ENCODE measurements at regions not wholly inside any gene's neighbourhood (a gene's known extent, or its start where the extent isn't known, plus 50 kb on each side); places are given as distances from the start of the nearest gene placed in this dataset.

- Histone ChIP-seq H3K4me3 (ENCODE audit: low read depth in 1 of 2, low read length in 2 of 2) (no peak overlapping the region), H3K4me1 (ENCODE audit: control insufficient read depth in 1 of 2, insufficient read depth in 2 of 2, low read length in 2 of 2) (peaks cover 6 to 7% of the 10 kb centered on the region in 2 donors), H3K27ac (ENCODE audit: low read length) (no peak overlapping the region), H3K36me3 (ENCODE audit: control insufficient read depth in 1 of 2, insufficient read depth in 2 of 2, low read length in 2 of 2) (no peaks in the 10 kb centered on the region), H3K9me3 (ENCODE audit: control insufficient read depth in 1 of 2, low read length in 2 of 2) (no peaks in the 10 kb centered on the region), H3K27me3 (ENCODE audit: low read depth, low read length) (no peaks in the 10 kb centered on the region)
Observed at GRCh38 chr1:193680924-193681316, 494.5 kb upstream of the B3GALT2 start.

- no peaks in the 10 kb centered on the region for H3K36me3 ChIP-seq (ENCODE audit: control insufficient read depth in 1 of 2, insufficient read depth in 2 of 2, low read length in 2 of 2)
- no peaks in the 10 kb centered on the region for H3K9me3 ChIP-seq (ENCODE audit: control insufficient read depth in 1 of 2, low read length in 2 of 2)
- H3K4me3 ChIP-seq (ENCODE audit: low read depth in 1 of 2, low read length in 2 of 2): no peak overlapping the region
- no peaks in the 10 kb centered on the region for H3K27me3 ChIP-seq (ENCODE audit: low read depth, low read length)
- no peak overlapping the region for H3K27ac ChIP-seq (ENCODE audit: low read length)
- peaks cover 6 to 7% of the 10 kb centered on the region in 2 donors for H3K4me1 ChIP-seq (ENCODE audit: control insufficient read depth in 1 of 2, insufficient read depth in 2 of 2, low read length in 2 of 2)
Observed at GRCh38 chr1:193680247-193680923, 494.0 kb upstream of the B3GALT2 start.

- no peaks in the 10 kb centered on the region for H3K36me3 ChIP-seq (ENCODE audit: control insufficient read depth in 1 of 2, insufficient read depth in 2 of 2, low read length in 2 of 2)
- no peak overlapping the region for H3K27ac ChIP-seq (ENCODE audit: low read length)
- no peaks in the 10 kb centered on the region for H3K27me3 ChIP-seq (ENCODE audit: low read depth, low read length)
- peaks cover 6 to 7% of the 10 kb centered on the region in 2 donors for H3K4me1 ChIP-seq (ENCODE audit: control insufficient read depth in 1 of 2, insufficient read depth in 2 of 2, low read length in 2 of 2)
- H3K4me3 ChIP-seq (ENCODE audit: low read depth in 1 of 2, low read length in 2 of 2): no peak overlapping the region
- no peaks in the 10 kb centered on the region for H3K9me3 ChIP-seq (ENCODE audit: control insufficient read depth in 1 of 2, low read length in 2 of 2)
Observed at GRCh38 chr1:193677874-193678273, 491.5 kb upstream of the B3GALT2 start.

GRCh38 chr1:193676996-193677549, 490.7 kb upstream of the B3GALT2 start:
- Histone ChIP-seq H3K4me3 (ENCODE audit: low read depth in 1 of 2, low read length in 2 of 2) (no peak overlapping the region), H3K4me1 (ENCODE audit: control insufficient read depth in 1 of 2, insufficient read depth in 2 of 2, low read length in 2 of 2) (peaks cover 6 to 7% of the 10 kb centered on the region in 2 donors), H3K27ac (ENCODE audit: low read length) (no peak overlapping the region), H3K36me3 (ENCODE audit: control insufficient read depth in 1 of 2, insufficient read depth in 2 of 2, low read length in 2 of 2) (no peaks in the 10 kb centered on the region), H3K27me3 (ENCODE audit: low read depth, low read length) (no peaks in the 10 kb centered on the region), H3K9me3 (ENCODE audit: control insufficient read depth in 1 of 2, low read length in 2 of 2) (no peaks in the 10 kb centered on the region)

- H3K4me1 ChIP-seq (ENCODE audit: control insufficient read depth in 1 of 2, insufficient read depth in 2 of 2, low read length in 2 of 2): no peaks in the 10 kb centered on the region
Observed at GRCh38 chr1:193674292-193674944, 488.0 kb upstream of the B3GALT2 start.

GRCh38 chr1:193666485-193667083, 480.2 kb upstream of the B3GALT2 start:
- Histone ChIP-seq H3K9me3 (ENCODE audit: control insufficient read depth in 1 of 2, low read length in 2 of 2) (peaks cover 0 to 3% of the 10 kb centered on the region in 2 donors), H3K27me3 (ENCODE audit: low read depth, low read length) (no peaks in the 10 kb centered on the region), H3K36me3 (ENCODE audit: control insufficient read depth in 1 of 2, insufficient read depth in 2 of 2, low read length in 2 of 2) (no peaks in the 10 kb centered on the region), H3K4me3 (ENCODE audit: low read depth in 1 of 2, low read length in 2 of 2) (no peak overlapping the region), H3K27ac (ENCODE audit: low read length) (no peak overlapping the region), H3K4me1 (ENCODE audit: control insufficient read depth in 1 of 2, insufficient read depth in 2 of 2, low read length in 2 of 2) (no peaks in the 10 kb centered on the region)

More at GRCh38 chr1:193674292-193674944, 488.0 kb upstream of the B3GALT2 start:
- no peak overlapping the region for H3K27ac ChIP-seq (ENCODE audit: low read length)
- H3K27me3 ChIP-seq (ENCODE audit: low read depth, low read length): no peaks in the 10 kb centered on the region
- no peaks in the 10 kb centered on the region for H3K9me3 ChIP-seq (ENCODE audit: control insufficient read depth in 1 of 2, low read length in 2 of 2)
- H3K36me3 ChIP-seq (ENCODE audit: control insufficient read depth in 1 of 2, insufficient read depth in 2 of 2, low read length in 2 of 2): no peaks in the 10 kb centered on the region
- no peak overlapping the region for H3K4me3 ChIP-seq (ENCODE audit: low read depth in 1 of 2, low read length in 2 of 2)

GRCh38 chr1:193663965-193664364, 477.6 kb upstream of the B3GALT2 start:
- Histone ChIP-seq H3K9me3 (ENCODE audit: control insufficient read depth in 1 of 2, low read length in 2 of 2) (peaks cover 0 to 3% of the 10 kb centered on the region in 2 donors), H3K27ac (ENCODE audit: low read length) (no peak overlapping the region), H3K4me3 (ENCODE audit: low read depth in 1 of 2, low read length in 2 of 2) (no peak overlapping the region), H3K27me3 (ENCODE audit: low read depth, low read length) (no peaks in the 10 kb centered on the region), H3K4me1 (ENCODE audit: control insufficient read depth in 1 of 2, insufficient read depth in 2 of 2, low read length in 2 of 2) (peaks cover 0 to 5% of the 10 kb centered on the region in 2 donors), H3K36me3 (ENCODE audit: control insufficient read depth in 1 of 2, insufficient read depth in 2 of 2, low read length in 2 of 2) (no peaks in the 10 kb centered on the region)

GRCh38 chr1:193662030-193662429, 475.6 kb upstream of the B3GALT2 start:
- Histone ChIP-seq H3K36me3 (ENCODE audit: control insufficient read depth in 1 of 2, insufficient read depth in 2 of 2, low read length in 2 of 2) (no peaks in the 10 kb centered on the region), H3K9me3 (ENCODE audit: control insufficient read depth in 1 of 2, low read length in 2 of 2) (no peaks in the 10 kb centered on the region), H3K27me3 (ENCODE audit: low read depth, low read length) (no peaks in the 10 kb centered on the region), H3K27ac (ENCODE audit: low read length) (no peak overlapping the region), H3K4me1 (ENCODE audit: control insufficient read depth in 1 of 2, insufficient read depth in 2 of 2, low read length in 2 of 2) (peaks cover 0 to 14% of the 10 kb centered on the region in 2 donors), H3K4me3 (ENCODE audit: low read depth in 1 of 2, low read length in 2 of 2) (no peak overlapping the region)

GRCh38 chr1:193661385-193661784, 475.0 kb upstream of the B3GALT2 start:
- no peak overlapping the region for H3K4me3 ChIP-seq (ENCODE audit: low read depth in 1 of 2, low read length in 2 of 2)
- H3K36me3 ChIP-seq (ENCODE audit: control insufficient read depth in 1 of 2, insufficient read depth in 2 of 2, low read length in 2 of 2): no peaks in the 10 kb centered on the region
- H3K27ac ChIP-seq (ENCODE audit: low read length): no peak overlapping the region
- no peaks in the 10 kb centered on the region for H3K27me3 ChIP-seq (ENCODE audit: low read depth, low read length)
- H3K4me1 ChIP-seq (ENCODE audit: control insufficient read depth in 1 of 2, insufficient read depth in 2 of 2, low read length in 2 of 2): peaks cover 0 to 14% of the 10 kb centered on the region in 2 donors
- H3K9me3 ChIP-seq (ENCODE audit: control insufficient read depth in 1 of 2, low read length in 2 of 2): no peaks in the 10 kb centered on the region

GRCh38 chr1:193660428-193660827, 474.0 kb upstream of the B3GALT2 start:
- H3K27ac ChIP-seq (ENCODE audit: low read length): no peak overlapping the region
- H3K36me3 ChIP-seq (ENCODE audit: control insufficient read depth in 1 of 2, insufficient read depth in 2 of 2, low read length in 2 of 2): no peaks in the 10 kb centered on the region
- H3K27me3 ChIP-seq (ENCODE audit: low read depth, low read length): no peaks in the 10 kb centered on the region
- no peak overlapping the region for H3K4me3 ChIP-seq (ENCODE audit: low read depth in 1 of 2, low read length in 2 of 2)
- no peaks in the 10 kb centered on the region for H3K9me3 ChIP-seq (ENCODE audit: control insufficient read depth in 1 of 2, low read length in 2 of 2)
- peaks cover 0 to 14% of the 10 kb centered on the region in 2 donors for H3K4me1 ChIP-seq (ENCODE audit: control insufficient read depth in 1 of 2, insufficient read depth in 2 of 2, low read length in 2 of 2)

GRCh38 chr1:193658691-193659090, 472.3 kb upstream of the B3GALT2 start:
- no peaks in the 10 kb centered on the region for H3K36me3 ChIP-seq (ENCODE audit: control insufficient read depth in 1 of 2, insufficient read depth in 2 of 2, low read length in 2 of 2)
- H3K4me1 ChIP-seq (ENCODE audit: control insufficient read depth in 1 of 2, insufficient read depth in 2 of 2, low read length in 2 of 2): peaks cover 0 to 14% of the 10 kb centered on the region in 2 donors
- H3K9me3 ChIP-seq (ENCODE audit: control insufficient read depth in 1 of 2, low read length in 2 of 2): peaks cover 10% of the 10 kb centered on the region in 2 donors
- no peak overlapping the region for H3K4me3 ChIP-seq (ENCODE audit: low read depth in 1 of 2, low read length in 2 of 2)
- no peaks in the 10 kb centered on the region for H3K27me3 ChIP-seq (ENCODE audit: low read depth, low read length)
- no peak overlapping the region for H3K27ac ChIP-seq (ENCODE audit: low read length)
